NCI-H226 (cell line): ENCODE measurements at regions not wholly inside any gene's neighbourhood (a gene's known extent, or its start where the extent isn't known, plus 50 kb on each side); places are given as distances from the start of the nearest gene placed in this dataset.

Experiments
- DNase-seq: peaks from one replicate; pipeline ENCODE4 v3.0.0-alpha.2; 2015

DNA sequence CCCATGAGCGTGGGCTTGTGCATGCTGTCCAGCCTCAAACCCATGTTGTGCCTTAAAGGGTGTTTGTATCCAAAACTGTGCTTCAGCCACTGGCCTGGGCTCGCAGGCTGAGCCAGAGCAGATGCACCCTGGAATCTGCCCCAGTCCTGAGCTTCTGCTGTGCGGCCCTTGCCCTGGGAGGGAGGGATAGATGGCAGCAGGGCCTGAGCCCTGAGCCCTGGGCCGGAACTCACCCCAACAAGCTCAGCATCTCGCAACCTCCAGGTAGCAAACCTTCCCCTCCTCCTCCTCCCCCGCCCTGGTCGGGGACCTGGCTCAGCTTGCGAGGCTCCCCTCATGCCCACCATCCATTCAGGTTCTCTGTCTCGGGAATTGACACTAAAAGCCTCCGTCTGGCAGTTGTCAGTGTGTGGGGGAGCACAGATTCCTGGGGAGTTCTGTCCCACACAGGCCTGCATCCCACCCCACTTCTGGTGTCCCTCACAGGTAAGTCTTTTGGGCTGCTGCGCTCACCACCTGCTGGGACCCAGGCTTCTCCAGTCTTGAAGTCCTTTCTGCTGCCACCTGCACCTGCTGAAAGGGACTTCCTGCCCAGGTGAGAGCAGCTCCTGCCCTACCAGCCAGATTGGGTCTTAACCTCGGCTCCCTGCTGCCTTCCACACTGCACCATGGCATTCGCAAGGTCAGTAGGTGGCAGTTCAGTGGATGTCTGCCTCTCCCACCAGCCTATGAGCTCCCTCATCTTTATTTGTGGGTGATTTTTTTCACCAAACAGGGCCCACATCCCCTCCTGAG lies 55.2 kb upstream of the OLFM1 start:
- DNase-seq, result no peak

DNA sequence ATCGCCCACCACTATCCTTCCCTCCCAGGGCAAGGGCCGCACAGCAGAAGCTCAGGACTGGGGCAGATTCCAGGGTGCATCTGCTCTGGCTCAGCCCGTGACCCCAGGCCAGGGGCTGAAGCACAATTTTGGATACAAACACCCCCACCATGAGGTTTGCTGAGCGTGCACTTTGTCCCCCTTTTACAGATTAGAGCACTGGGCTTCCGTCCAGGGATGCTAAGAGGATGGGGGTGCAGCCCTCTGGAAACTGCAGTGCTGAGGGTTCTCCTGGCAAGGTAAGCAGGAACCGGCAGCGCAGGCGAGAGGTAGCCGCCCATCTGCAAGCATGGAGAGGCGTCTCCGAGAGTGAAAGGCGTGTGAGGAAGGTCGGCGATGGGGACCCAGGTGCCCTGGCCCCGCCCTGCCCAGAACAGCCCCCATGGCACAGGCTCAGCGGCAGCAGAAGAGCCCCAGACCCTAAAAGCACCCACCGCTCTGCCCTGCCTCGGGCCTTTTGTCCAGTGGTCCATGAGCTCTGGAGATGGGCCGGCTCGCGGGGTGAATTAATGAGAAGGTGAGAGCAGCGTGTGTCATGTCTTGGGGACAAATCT lies 54.5 kb upstream of the OLFM1 start:
- no peak for DNase-seq

DNA sequence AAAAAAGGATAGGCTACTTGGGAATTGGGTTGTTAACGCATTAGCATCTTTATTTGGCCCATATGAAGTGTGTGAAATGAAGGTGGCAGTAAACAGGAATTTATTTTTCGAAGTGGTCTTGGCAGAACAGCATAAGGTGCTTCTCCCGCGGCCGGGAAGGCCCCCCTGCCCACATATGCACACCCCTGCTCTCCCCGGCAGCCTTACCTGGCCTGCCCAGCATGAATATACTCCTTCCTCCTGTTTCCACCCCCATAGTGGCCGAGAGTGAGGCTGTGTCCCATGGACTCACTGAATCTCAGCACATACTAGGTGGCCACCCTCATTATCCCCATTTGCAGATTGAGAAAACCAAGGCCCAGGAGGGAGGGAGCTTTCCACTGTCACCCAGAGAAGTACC lies 54.0 kb upstream of the OLFM1 start:
- no peak for DNase-seq

DNA sequence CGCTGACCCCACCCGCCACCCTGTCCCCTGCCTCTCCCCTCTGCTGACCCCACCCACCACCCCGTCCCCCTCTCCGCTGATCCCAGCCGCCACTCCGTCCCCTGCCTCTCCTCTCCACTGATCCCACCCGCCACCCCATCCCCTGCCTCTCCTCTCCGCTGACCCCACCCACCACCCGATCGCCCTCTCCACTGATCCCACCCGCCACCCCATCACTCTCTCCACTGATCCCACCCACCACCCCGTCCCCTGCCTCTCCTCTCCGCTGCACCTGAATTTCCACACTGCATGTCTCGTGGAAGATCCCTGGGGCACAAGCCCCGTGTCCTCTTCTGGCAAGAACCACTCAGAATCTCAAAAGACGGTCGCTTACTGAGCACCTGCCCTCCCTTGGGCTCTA lies 53.4 kb upstream of the OLFM1 start:
- no peak for DNase-seq

DNA sequence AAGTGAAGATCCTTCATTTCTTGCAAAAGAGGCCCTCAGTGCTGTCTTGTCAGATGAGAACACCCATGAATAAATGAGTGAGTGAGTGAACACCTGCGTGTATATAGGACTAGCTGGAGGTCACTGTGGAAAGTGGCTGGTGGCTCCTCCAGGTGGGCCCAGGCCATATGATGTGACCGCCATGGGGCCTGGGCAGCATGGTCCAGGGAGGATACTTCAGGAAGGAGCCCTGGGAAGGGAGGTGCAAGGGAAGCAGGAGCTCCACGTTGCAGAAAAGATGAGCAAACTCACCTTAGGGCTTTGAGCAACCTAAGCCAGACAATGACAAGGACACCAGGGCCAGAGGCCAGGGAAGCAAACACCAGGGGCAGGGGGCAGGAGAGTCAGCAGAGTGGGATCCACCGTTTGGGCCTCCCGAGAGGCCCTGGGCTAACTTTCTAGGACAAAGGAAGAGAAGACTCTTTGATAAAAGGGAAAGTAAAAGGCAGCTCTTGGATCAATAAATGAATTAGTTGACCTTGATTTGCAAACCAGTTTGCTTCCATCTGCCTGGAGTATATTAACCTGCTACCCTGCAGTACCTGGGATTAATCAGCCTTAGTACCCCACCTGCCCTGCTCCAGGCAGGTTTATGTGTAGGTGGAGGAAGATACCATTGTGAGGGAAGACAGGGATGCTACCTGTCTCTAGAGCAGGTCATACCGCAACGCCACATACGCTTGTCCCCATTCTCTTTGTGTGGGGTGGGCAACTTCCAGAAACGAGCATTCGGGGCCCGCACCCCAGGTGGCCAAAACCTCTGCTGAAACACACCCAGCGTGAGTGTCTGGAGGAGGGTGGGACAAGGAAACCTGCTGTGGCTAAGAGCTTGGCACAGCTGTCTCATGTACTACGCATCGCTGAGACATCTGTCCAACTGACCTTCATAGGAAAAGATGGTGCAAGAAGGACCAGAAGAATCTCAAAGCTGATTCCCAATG lies 51.4 kb upstream of the OLFM1 start:
- DNase-seq, result no peak

DNA sequence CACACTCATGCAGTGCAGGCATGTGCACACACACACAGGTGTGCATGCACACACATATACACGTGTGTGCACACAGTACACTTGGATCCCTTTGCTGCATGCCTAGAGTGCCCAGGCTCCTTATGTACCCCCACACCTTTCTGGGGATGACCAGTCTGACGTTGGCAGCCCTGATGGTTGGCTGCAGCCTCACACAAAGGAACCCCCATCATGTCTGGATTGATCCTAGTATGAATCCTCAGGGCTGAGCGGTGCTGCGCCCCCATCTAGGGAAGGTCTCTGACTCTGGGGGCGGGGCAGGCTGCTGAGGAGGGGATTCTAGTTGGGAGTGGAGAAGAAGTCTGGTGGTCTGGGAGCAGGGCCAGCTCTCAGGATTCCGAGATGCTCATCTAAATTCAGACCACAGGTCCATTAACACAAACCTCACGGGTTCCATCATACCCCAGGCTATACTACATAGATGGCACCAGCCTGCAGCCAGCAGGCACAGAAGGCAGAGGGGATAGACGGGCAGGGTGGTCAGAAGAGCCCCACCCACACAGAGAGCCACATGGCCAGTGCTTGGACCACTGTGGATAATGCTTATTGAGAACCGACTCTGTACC lies 50.5 kb upstream of the OLFM1 start:
- no peak for DNase-seq

DNA sequence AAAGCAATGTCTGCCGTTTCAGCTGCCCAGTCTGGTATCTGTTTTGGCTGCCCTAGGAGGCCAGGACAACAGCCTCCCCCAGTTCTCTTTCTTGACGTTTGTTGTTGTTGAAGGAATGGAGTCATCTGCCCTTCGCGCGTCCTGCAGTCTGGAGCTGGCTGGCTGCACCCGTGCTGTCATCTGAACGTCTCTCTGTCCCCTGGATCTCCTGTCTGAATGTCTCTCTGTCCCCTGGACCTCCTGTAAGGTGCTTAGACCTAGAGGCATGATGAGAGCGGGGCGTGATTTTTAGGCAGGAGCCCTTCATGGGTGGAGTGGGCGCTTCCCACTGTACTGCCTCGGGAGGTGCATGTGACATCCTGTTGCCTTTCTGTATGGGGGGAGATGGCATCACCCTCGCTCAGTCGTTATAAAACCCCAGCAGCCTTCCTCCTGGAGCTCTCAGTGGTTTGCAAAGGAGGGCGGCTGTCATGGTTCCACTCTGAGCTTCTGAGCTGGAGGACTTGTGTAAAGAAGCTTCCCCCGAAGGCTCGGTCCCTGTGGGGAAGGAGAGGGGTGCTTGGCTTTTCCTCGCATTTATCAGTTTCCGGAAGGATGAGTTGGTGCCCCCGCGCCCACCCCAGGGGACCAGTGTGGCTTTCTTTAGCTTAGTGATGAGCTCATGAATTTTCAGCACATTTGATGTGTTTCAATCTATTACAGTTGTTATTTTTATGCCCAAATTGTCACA lies 49.8 kb upstream of the OLFM1 start:
- no peak for DNase-seq
